BJ (cell line): ENCODE measurements at regions not wholly inside any gene's neighbourhood (a gene's known extent, or its start where the extent isn't known, plus 50 kb on each side); places are given as distances from the start of the nearest gene placed in this dataset.
"Not testable (repeated sequence)": the region's sequence is repeated elsewhere in the genome, so short reads cannot be mapped to it uniquely, and the experiment has no call there.

Source experiments
- CTCF ChIA-PET: fragments of 350-600 bp; formaldehyde crosslinking; extraction: SDS; loops from one replicate; lab custom pipeline; 2021; ENCODE audit warnings: antibody characterized with exemption, inconsistent platforms; lab: Yijun Ruan, JAX
- POLR2A ChIA-PET: fragments of 300-600 bp; sonication (Branson Sonifier 250); formaldehyde crosslinking; extraction: SDS; loops from one replicate; lab custom pipeline; 2021; ENCODE audit warnings: antibody characterized with exemption; lab: Charles Lee
- DNase-seq: peaks from one replicate; pipeline ENCODE4 v3.0.0-alpha.2; 2011; ENCODE audit warnings: low read depth
- H3K27me3 ChIP-seq: 2 replicates; pipeline ENCODE4 v1.6.0; 2011; ENCODE audit warnings: low read length; ENCODE audit not compliant: control insufficient read depth, insufficient read depth
- H3K36me3 ChIP-seq: 2 replicates; pipeline ENCODE4 v1.5.1; 2011; ENCODE audit warnings: low read length; ENCODE audit not compliant: control insufficient read depth, insufficient read depth
- H3K4me3 ChIP-seq: 2 replicates; pipeline ENCODE4 v1.5.1; 2011; ENCODE audit warnings: low read depth, mild to moderate bottlenecking, control low read depth, low read length
- CTCF ChIP-seq: IDR thresholded peaks from 2 replicates; pipeline ENCODE4 v1.5.1; 2011; ENCODE audit warnings: low read depth, mild to moderate bottlenecking, control low read depth, inconsistent platforms, low read length, moderate library complexity; ENCODE audit not compliant: insufficient read depth

DNA sequence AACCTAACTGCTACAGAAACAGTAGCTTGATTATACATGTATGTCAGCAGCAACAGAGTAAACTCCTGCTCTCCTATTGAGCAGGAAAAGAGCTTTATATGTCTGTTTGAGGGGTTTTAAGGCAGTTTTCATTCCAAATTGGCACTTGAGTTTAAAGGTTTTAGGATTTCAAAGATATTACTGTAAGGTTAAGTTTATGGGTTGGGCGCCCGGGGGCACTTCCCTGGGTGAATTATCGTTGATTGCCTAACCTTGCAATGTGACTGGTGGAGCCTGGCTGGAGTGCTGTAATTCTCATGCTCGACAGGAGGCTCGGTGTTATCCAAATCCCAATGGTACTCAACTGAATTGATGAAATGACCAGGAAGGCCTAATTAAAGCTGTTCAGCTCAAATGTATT, 1586.1 kb downstream of the OLFM4 start:
- no peak for DNase-seq
- ChIA-PET POLR2A (no interaction called here), CTCF (no interaction called here)

DNA sequence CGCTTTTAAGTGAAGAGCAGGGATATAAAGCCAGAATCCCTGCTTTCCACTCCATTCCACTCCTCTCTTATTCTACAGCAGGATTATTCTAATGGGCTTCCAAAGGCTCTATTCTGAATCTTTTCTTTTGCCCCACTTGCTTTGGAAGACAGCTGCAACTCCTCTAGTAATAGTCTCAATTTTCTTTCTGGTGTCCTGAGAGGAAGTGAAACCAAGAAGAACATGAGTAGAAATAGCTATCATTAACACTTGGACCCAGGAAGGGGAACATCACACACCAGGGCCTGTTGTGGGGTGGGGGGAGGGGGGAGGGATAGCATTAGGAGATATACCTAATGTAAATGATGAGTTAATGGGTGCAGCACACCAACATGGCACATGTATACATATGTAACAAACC, 1597.9 kb downstream of the OLFM4 start:
- H3K4me3 ChIP-seq, POLR2A ChIA-PET, H3K36me3 ChIP-seq, CTCF ChIA-PET, H3K27me3 ChIP-seq, DNase-seq: not testable (repeated sequence)

More for the DNA sequence above, 1586.1 kb downstream of the OLFM4 start:
- no peaks in the 10 kb centered on the region for H3K27me3 ChIP-seq
- no peak for TF ChIP-seq CTCF
- H3K4me3 ChIP-seq = no peak overlapping the region
- no peaks in the 10 kb centered on the region for H3K36me3 ChIP-seq

GRCh38 chr13:54627646-54628372, 1599.2 kb downstream of the OLFM4 start:
- no peak for TF ChIP-seq CTCF
- ChIA-PET POLR2A (no interaction called here), CTCF (no interaction called here)
- H3K36me3 ChIP-seq = no peaks in the 10 kb centered on the region
- H3K4me3 ChIP-seq = no peak overlapping the region
- DNase-seq = no peak
- no peaks in the 10 kb centered on the region for H3K27me3 ChIP-seq

DNA sequence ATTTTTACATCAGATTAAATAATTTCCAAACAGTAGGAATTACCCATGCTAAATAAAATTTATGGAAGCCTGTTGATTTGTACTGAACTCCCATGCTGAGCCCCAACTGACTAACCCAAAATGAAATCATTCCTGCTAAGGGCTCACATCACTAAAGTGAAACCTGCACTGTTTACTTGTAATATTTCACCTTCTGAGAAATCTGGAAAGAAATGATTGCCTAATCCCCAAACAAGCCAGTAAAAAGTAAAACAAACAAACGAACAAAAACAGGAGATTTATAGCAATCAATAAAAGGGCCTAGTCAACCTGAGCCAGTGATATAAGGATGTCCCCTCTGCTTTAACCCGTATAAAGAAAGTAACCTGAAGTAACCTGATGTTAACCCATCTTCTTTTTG, 1599.8 kb downstream of the OLFM4 start:
- Histone ChIP-seq H3K4me3 (no peak overlapping the region), H3K27me3 (no peaks in the 10 kb centered on the region), H3K36me3 (no peaks in the 10 kb centered on the region)
- ChIA-PET CTCF (no interaction called here), POLR2A (no interaction called here)
- DNase-seq = no peak
- no peak for TF ChIP-seq CTCF

DNA sequence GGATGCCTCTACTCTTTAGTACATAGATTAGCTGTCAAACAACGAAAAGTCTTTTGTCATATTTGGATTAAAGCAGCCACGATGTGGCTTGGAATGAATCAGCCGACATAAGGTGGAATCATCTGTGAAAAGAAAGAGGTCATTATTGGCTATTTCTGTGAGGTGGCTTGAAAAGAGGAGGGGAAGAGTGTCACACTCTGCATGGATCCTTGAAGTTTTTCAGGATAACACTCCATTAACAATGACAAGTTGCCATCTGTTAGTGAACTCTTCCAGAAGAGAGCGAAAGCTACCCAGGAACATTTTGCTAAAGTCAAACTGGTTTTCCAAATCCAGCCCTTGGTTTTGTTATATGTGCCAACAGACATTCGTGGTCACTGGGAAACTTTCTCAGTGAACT, 1604.8 kb downstream of the OLFM4 start:
- H3K27me3 ChIP-seq = no peaks in the 10 kb centered on the region
- no peak for DNase-seq
- TF ChIP-seq CTCF = no peak
- no peaks in the 10 kb centered on the region for H3K36me3 ChIP-seq
- ChIA-PET POLR2A (no interaction called here), CTCF (no interaction called here)
- no peak overlapping the region for H3K4me3 ChIP-seq

GRCh38 chr13:54636231-54636630, 1607.6 kb downstream of the OLFM4 start:
- Histone ChIP-seq H3K36me3 (no peaks in the 10 kb centered on the region), H3K4me3 (no peak overlapping the region), H3K27me3 (no peaks in the 10 kb centered on the region)
- no peak for TF ChIP-seq CTCF
- ChIA-PET CTCF (no interaction called here), POLR2A (no interaction called here)
- no peak for DNase-seq
